ENCODE measurements at regions not wholly inside any gene's neighbourhood (a gene's known extent, or its start where the extent isn't known, plus 50 kb on each side); places are given as distances from the start of the nearest gene placed in this dataset.

DNA sequence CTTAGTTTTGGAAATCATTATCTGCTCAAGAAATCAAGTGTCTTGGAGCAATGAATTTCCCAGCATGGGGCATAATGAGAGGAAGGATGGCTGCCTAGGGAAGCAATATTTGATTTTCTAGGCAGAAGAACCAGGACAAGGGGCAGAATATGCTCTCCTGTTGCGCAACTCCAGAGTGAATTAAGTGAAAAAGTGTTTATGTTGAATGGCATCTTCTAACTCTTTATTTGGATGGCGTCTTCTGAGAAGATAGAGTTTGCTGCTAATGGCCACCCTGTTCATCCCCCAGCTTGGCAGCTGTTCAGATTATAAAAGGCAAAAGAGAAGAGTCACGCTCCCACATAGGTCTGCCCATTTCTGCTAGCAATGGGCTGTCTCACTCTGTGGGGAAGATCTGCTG, 1278.1 kb downstream of the AACS start:
- no peak for DNase-seq

GRCh38 chr12:126346087-126346486, 1280.9 kb downstream of the AACS start:
- DNase-seq, result no peak

DNA sequence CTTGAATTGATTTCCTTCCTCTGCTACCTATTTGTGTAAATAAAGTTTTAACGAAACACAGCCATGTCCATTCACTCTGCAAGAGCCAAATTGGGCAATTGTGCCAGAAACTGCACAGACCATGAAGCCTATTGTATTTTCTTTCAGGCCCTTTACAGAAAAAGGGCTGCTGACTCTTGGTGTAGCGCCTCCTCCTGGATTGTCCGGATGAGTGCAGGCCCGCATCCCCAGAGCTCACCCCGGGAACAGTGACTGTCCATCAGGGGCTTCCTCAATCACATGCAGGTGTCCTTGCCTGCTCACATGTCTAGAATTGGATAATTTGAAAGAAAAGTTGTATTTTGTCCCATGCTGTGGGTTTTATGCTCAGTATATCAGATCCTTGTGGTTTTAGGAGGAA, 1282.2 kb downstream of the AACS start:
- no peak for DNase-seq

DNA sequence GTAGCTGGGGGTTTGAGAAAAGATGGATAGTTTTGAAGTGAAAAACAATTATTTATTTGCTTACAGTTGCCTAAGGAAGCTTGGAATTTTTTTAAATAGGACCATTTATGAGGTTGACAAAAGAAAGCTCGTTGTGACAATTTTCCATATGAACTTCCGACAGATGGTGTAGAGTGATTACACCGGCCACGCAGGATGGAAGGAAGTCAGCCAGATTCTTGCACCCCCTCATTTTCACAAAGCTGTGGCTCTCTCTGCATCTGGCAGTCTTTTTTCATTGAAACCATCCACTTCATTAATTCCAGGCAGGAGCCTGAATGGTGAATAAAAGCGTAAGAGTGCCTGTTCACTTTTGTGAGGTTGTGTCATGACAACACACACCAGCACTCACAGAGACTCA, 1284.1 kb downstream of the AACS start:
- DNase-seq, result no peak

GRCh38 chr12:126353604-126354003, 1288.4 kb downstream of the AACS start:
- DNase-seq, result no peak

DNA sequence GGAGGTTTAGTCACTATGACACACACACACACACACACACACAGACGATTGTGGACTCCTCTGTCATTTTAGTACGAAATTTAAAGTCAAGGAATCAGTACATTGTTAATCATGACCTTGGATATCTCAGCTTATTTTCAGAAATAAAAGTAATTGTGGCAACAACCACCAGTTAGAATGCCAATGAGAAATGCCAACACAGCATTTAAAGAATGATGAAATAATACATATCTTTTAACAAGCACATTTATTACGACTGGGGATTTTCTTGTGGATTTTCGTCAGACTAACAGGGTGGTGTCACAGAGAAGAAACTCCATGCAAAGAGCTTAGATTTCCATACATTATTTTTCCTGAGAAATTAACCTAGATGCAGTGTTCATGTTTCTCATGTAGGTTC, 1289.4 kb downstream of the AACS start:
- DNase-seq, result no peak

GRCh38 chr12:126355346-126355745, 1290.1 kb downstream of the AACS start:
- no peak for DNase-seq

DNA sequence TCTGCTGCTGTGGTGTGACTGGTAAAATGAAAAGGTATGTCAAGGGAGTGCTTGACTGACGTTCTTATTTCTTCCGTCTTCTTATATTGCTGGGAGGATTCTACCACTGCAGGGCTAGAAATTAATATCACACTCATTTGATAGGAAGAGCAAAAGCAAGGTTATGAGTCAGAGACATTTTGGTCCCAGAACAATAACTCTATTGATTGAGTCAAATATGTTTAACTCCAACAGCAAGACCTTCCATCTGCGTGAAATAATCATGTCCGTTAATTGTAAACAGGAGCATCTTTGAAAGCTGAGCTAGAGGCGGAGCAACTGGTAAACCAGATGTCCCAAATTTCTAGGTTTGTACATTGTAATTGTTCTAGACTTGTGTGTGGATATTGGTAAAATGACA, 1293.6 kb downstream of the AACS start:
- no peak for DNase-seq

- DNase-seq, result no peak
These were observed 1294.0 kb downstream of the AACS start for GRCh38 chr12:126359216-126359615.

- DNase-seq, result no peak
These were observed 1296.6 kb downstream of the AACS start for GRCh38 chr12:126361804-126362203.

DNA sequence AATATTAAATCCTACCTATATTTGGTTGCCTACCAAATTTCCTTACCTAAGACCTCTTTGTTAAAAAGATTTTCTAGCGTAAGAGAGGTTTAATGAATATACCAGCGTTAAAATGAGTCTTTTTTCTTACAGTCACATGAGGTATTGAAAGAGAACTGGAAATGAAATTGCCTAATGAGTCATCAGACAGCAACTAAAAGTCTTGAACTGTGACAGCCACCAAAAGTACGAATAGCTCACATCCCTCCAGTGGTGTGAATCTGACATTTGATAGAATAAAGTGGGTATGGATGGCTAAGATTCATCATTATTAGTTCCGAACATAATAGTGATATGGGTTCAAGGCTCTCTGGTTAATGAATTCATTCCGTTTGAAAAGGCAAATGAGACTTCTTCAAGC, 1297.3 kb downstream of the AACS start:
- no peak for DNase-seq

GRCh38 chr12:126362964-126363363, 1297.7 kb downstream of the AACS start:
- no peak for DNase-seq

GRCh38 chr12:126369487-126370463, 1304.5 kb downstream of the AACS start:
- no peak for DNase-seq

- no peak for DNase-seq
These were observed 1318.3 kb downstream of the AACS start for GRCh38 chr12:126383506-126383905.

GRCh38 chr12:126384026-126384564, 1318.9 kb downstream of the AACS start:
- no peak for DNase-seq

- no peak for DNase-seq
These were observed 1320.5 kb downstream of the AACS start for GRCh38 chr12:126385785-126386184.

DNA sequence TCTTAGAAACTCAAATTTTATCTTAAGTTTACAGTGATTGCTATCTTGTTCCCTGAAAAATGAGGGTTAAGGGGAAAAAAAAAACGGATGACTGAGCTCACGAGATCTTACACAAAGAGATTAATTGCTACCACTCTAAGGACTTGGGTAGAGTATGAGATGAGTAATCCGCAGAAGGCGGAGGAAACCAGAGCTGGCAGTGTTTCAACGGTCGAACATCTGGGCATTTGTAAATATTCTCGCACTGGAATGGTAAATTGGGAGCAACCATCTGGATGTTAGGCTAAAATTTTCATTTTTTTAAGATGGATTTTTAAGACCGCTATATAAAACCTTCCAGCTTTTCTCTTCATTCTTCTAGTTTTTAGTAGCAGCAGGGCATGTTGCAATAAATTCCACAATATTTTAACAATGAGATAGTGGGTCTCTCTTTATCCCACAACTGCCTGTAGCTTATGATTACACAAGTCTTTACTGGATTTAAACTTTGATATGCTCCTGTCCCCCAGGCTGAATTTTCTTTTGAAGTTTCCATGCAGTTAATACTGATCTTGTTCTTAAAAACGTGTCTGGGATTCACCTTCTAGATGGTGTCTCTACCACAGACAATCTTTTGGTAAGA, 1324.1 kb downstream of the AACS start:
- DNase-seq, result no peak

GRCh38 chr12:126389961-126390360, 1324.7 kb downstream of the AACS start:
- DNase-seq, result no peak

DNA sequence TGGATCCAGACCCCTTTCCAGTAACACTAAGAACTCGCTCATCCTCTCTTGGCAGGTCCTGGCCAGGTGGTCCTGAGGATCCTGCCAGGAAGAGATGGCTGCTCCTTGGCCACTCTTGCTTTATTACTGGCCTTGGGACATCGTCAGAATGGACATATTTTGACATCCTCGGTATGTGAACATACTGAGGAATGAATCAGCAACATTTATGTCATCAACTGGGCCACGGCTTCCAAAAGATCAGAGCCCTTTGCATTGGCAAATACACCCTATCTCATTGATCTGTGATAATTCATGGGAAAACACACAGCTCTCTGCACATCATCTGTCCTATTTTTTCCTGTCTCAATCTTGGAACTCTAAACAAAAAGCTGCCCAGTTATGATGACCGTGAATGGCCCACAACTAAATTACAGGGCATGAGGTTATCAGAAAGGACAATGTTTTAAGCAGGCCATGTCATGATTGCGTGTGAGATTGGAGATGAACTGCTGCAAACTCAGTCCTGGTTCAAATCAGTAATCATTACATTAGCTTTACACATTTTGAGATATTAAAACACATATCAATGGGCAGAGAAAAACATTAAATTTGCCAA, 1325.8 kb downstream of the AACS start:
- no peak for DNase-seq

DNA sequence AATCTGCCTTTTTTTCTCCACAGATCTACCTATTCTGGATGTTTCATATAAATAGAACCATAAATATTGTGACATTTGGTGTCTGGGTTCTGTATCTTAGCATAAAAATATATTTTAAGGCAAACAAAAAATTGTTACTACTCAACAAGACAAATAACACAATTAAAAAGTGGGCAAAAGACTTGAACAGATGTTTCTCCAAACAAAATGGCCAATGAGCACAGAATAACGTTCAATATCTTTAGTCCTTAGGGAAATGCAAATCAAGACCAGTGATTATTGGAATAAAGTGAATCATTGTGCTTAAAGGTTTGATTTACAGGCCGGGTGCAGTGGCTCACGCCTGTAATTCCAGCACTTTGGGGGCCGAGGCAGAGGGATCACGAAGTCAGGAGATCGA, 1331.3 kb downstream of the AACS start:
- no peak for DNase-seq

GRCh38 chr12:126397071-126397581, 1331.9 kb downstream of the AACS start:
- DNase-seq, result no peak

GRCh38 chr12:126397660-126398059, 1332.4 kb downstream of the AACS start:
- no peak for DNase-seq

DNA sequence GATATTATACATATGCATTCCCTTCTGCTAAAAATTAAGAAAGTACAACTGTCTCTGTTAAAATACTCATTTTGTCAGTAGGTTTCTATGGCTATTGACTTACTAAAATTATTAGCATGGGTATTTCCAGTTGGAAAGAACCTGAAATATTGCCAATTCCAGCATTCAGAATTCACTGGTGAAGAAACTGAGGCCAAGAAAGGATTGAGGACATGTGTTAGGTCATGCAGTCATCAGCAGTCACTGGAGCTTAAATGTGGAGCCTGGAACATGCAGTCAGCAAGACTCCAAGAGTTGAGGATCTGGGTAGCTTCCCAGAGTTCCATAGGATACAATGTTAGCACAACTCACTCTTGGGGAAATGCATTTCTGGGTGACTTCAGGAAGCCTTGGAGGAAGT, 1335.6 kb downstream of the AACS start:
- DNase-seq, result no peak
